GM21723 (cell line): ENCODE measurements at regions not wholly inside any gene's neighbourhood (a gene's known extent, or its start where the extent isn't known, plus 50 kb on each side); places are given as distances from the start of the nearest gene placed in this dataset.

Experiments used
- ATAC-seq: cut with Tn5 transposase; IDR thresholded peaks from one replicate; pipeline ENCODE4 v1.9.1; 2021; ENCODE audit warnings: mild to moderate bottlenecking, moderate library complexity; ENCODE audit not compliant: unreplicated experiment

DNA sequence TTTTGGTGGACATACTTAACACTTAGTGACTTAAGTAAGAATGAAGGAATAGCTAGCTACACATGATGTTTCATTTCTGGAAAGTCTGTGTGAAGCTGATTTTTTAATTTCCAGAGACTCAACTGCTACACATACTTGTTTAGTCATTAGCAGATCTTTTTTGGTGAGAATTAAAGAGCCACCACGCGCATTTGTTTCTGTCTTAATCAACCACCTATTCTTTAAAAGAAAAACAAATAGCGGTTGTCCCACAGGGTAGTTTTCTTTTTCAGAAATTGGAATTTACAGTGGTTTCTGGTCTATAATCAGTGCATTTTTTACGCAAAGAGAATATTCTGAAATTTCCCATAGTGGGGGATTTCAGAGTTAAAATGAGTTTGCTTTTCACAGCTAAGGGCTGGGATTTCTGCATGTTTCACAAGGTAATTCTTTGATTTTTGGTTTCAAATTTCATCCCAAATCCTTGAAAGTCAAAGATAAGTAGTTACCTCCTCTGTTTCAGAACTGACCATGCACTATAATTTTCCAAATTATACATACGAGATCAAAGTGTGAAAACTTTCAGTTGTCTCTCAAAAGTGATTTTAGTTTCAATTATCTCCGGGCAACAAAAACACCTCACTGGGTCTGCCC lies 631.0 kb upstream of the GRM7 start:
- peak; percentile 44 for ATAC-seq

DNA sequence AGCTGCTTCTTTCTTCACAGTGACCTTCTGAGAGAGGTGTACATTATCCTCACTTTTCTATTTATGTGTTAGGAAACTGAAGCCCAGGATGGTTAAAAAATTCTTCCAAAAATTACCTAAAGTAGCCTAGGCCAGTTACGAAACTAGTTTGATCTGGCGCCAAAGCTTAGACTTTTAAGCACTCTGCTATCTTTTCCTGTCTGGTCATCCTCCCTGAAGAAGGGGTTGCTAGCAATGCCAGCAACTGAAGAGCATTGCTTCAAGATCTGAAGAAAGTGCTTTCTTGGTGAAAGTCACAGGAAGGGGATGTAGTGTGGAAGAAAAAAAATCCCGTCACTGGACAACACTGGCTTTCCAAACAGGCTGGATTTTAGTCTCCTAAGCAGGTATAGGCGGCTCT lies 618.8 kb upstream of the GRM7 start:
- ATAC-seq, result no peak

DNA sequence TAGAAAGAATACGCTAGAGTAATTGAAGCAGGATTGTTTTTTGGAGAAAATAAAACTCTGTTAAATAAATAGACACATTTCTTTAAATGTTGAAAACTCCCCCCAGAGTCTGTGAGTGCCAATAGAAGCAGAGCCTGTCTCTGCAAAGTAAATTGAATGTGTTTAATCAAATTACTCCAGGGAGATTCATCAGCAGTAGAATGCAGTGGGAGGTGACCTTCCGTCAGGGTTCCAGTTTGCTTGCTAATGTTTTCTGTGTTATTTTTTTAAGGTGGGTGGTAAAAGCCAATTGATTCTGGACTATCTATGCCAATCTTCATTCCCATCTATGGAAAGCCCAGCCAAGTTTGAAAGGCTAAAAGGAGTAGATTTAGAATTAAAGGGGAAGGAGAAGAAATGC lies 612.4 kb upstream of the GRM7 start:
- ATAC-seq, result no peak

GRCh38 chr3:6249679-6250078 lies 611.2 kb upstream of the GRM7 start:
- peak; percentile 59 for ATAC-seq

- ATAC-seq, result peak; percentile 99
Measured at GRCh38 chr3:6250167-6250566, 610.7 kb upstream of the GRM7 start.

GRCh38 chr3:6251612-6252400 lies 609.1 kb upstream of the GRM7 start:
- ATAC-seq, result no peak

DNA sequence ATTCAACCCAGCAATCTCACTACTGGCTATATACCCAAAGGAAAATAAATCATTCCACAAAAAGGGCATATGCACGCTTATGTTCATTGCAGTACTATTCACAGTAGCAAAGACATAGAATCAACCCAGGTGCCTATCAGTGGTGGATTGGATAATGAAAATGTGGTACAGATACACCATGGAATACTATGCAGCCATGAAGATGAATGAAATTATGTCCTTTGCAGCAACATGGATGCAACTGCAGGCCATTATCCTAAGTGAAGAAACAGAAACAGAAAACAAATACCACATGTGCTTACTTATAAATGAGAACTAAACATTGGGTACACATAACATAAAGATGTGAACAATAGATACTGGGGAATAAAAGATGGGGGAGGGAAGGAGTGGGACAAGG lies 606.4 kb upstream of the GRM7 start:
- no peak for ATAC-seq

DNA sequence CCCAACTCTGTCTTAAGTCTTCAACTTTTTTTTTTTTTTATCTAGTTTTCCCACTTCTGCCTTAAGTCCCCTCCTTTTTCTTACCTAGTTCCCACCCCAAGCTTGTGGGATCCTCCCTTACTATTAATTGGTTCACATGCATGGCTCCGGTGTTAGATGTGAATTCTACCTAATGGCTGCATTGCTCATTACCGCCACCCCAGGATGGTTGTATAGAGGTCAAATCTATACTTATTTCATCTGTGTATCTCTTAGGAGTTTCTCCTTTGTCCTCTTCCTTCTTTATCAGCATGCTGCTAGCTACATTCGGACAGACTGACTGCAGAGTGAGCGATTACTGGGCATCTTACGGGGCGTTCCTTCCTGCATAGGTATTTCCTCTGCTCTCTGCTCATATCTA lies 605.7 kb upstream of the GRM7 start:
- no peak for ATAC-seq

GRCh38 chr3:6260551-6261191 lies 600.2 kb upstream of the GRM7 start:
- peak; percentile 54 for ATAC-seq

GRCh38 chr3:6262010-6262409 lies 598.9 kb upstream of the GRM7 start:
- no peak for ATAC-seq

GRCh38 chr3:6264036-6264435 lies 596.9 kb upstream of the GRM7 start:
- ATAC-seq, result no peak

GRCh38 chr3:6264906-6265305 lies 596.0 kb upstream of the GRM7 start:
- ATAC-seq, result no peak

- ATAC-seq, result no peak
Measured at GRCh38 chr3:6266135-6266534, 594.8 kb upstream of the GRM7 start.

- ATAC-seq, result no peak
Measured at GRCh38 chr3:6273878-6274277, 587.0 kb upstream of the GRM7 start.

DNA sequence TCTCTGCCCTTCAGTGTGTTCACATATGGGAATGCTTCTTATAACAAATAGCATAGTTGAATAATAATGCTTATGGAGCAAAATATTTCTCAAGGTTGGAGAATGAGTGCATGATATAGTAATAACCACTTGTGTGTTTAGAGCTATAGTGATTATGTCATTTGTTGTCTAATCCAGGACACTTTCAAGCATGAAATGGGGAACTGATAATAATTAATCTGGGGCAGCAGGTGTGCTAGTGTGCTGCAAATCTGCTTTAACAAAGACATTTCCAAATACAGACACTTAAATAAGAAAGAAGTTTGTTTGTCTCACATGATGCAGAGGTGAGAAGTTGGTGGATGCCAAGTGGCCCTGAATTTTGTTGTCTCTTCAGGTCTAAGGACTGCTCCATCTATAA lies 579.3 kb upstream of the GRM7 start:
- ATAC-seq, result no peak

- no peak for ATAC-seq
Measured at GRCh38 chr3:6282918-6283317, 578.0 kb upstream of the GRM7 start.

GRCh38 chr3:6287088-6287875 lies 573.6 kb upstream of the GRM7 start:
- ATAC-seq, result no peak

- ATAC-seq, result no peak
Measured at GRCh38 chr3:6301626-6302025, 559.3 kb upstream of the GRM7 start.

GRCh38 chr3:6315906-6316305 lies 545.0 kb upstream of the GRM7 start:
- no peak for ATAC-seq

GRCh38 chr3:6321999-6322398 lies 538.9 kb upstream of the GRM7 start:
- ATAC-seq, result no peak

- ATAC-seq, result no peak
Measured at GRCh38 chr3:6326771-6327170, 534.1 kb upstream of the GRM7 start.
